Neural cell (in vitro differentiated cells): ENCODE measurements at regions not wholly inside any gene's neighbourhood (a gene's known extent, or its start where the extent isn't known, plus 50 kb on each side); places are given as distances from the start of the nearest gene placed in this dataset.

ENCODE experiments used
- H2AFZ ChIP-seq: fragments of 200-600, 300-800 bp; sonication (generic), shearing (Covaris generic); 2 replicates; pipeline ENCODE4 v1.6.0; 2014; ENCODE audit warnings: low read depth, mild to moderate bottlenecking, antibody characterized with exemption, low read length, moderate library complexity
- H3F3A ChIP-seq: fragments of 200-600 bp; shearing (Covaris generic); 2 replicates; pipeline ENCODE4 v1.6.1; 2016; ENCODE audit warnings: mild to moderate bottlenecking, moderate library complexity, mixed read lengths, antibody characterized with exemption, low read length; ENCODE audit not compliant: insufficient read depth, poor library complexity, severe bottlenecking
- H3K27ac ChIP-seq: fragments of 200-600, 300-800 bp; sonication (generic), shearing (Covaris generic); 2 replicates; pipeline ENCODE4 v1.5.1; 2014; ENCODE audit warnings: mild to moderate bottlenecking, low read length, moderate library complexity
- H3K27me3 ChIP-seq: fragments of 300-800, 200-600 bp; sonication (generic), shearing (Covaris generic); 2 replicates; pipeline ENCODE4 v1.6.0; 2014; ENCODE audit warnings: mild to moderate bottlenecking, low read depth, low read length, moderate library complexity; ENCODE audit not compliant: insufficient read depth
- H3K36me3 ChIP-seq: fragments of 300-800, 200-600 bp; sonication (generic), shearing (Covaris generic); 2 replicates; pipeline ENCODE4 v1.5.1; 2014; ENCODE audit warnings: mild to moderate bottlenecking, antibody characterized with exemption, low read length, moderate library complexity; ENCODE audit not compliant: insufficient read depth
- H3K4me2 ChIP-seq: fragments of 300-800, 200-600 bp; sonication (generic), shearing (Covaris generic); 2 replicates; pipeline ENCODE4 v1.6.0; 2014; ENCODE audit warnings: mild to moderate bottlenecking, low read length
- H3K4me3 ChIP-seq: fragments of 300-800, 200-600 bp; sonication (generic), shearing (Covaris generic); 2 replicates; pipeline ENCODE4 v1.5.1; 2014; ENCODE audit warnings: mild to moderate bottlenecking, low read length, moderate library complexity
- H3K79me2 ChIP-seq: fragments of 200-600 bp; shearing (Covaris generic); replicated peaks from 2 replicates; pipeline ENCODE4 v1.6.0; 2014; ENCODE audit warnings: mild to moderate bottlenecking, low read length, moderate library complexity; ENCODE audit not compliant: insufficient read depth
- H3K9ac ChIP-seq: fragments of 300-800, 200-600 bp; sonication (generic), shearing (Covaris generic); 2 replicates; pipeline ENCODE4 v1.6.1; 2016; ENCODE audit warnings: mild to moderate bottlenecking, low read length, mixed read lengths
- H3K9me2 ChIP-seq: fragments of 200-600 bp; shearing (Covaris generic); 2 replicates; pipeline ENCODE4 v1.6.1; 2016; ENCODE audit warnings: mild to moderate bottlenecking, low read length, mixed read lengths; ENCODE audit not compliant: insufficient read depth
- H3K9me3 ChIP-seq: fragments of 200-600, 300-800 bp; sonication (generic), shearing (Covaris generic); 2 replicates; pipeline ENCODE4 v1.6.1; 2016; ENCODE audit warnings: mild to moderate bottlenecking, mixed run types, low read length, moderate library complexity, mixed read lengths
- H4K20me1 ChIP-seq: fragments of 200-600 bp; shearing (Covaris generic); 2 replicates; pipeline ENCODE4 v1.6.1; 2016; ENCODE audit warnings: mild to moderate bottlenecking, mixed run types; ENCODE audit not compliant: insufficient read depth
- EP300 ChIP-seq: fragments of 450-650 bp; conservative IDR thresholded peaks from 2 replicates; pipeline ENCODE4 v1.6.1; 2014; ENCODE audit warnings: antibody characterized with exemption, mild to moderate bottlenecking, moderate library complexity; ENCODE audit not compliant: poor library complexity, severe bottlenecking
- EZH2 ChIP-seq: fragments of 200-600, 300-800 bp; shearing (Covaris generic), sonication (generic); IDR thresholded peaks from 2 replicates; pipeline ENCODE4 v1.6.1; 2014; ENCODE audit warnings: antibody characterized with exemption, low read length, borderline replicate concordance, mild to moderate bottlenecking; ENCODE audit not compliant: insufficient read depth, poor library complexity, severe bottlenecking
- MXI1 ChIP-seq: fragments of 450-650 bp; conservative IDR thresholded peaks from 2 replicates; pipeline ENCODE4 v1.6.1; 2014; ENCODE audit warnings: antibody characterized with exemption, mild to moderate bottlenecking; ENCODE audit not compliant: poor library complexity, severe bottlenecking
- POLR2AphosphoS5 ChIP-seq: IDR thresholded peaks from 2 replicates; pipeline ENCODE4 v1.6.1; 2012
- RAD21 ChIP-seq: fragments of 450-650 bp; conservative IDR thresholded peaks from 2 replicates; pipeline ENCODE4 v1.6.1; 2014; ENCODE audit warnings: antibody characterized with exemption, mild to moderate bottlenecking, moderate library complexity
- REST ChIP-seq: IDR thresholded peaks from 2 replicates; pipeline ENCODE4 v1.6.1; 2012; ENCODE audit warnings: borderline replicate concordance
- SMC3 ChIP-seq: fragments of 450-650 bp; conservative IDR thresholded peaks from 2 replicates; pipeline ENCODE4 v1.6.1; 2014; ENCODE audit warnings: antibody characterized with exemption, mild to moderate bottlenecking, moderate library complexity; ENCODE audit not compliant: poor library complexity
- TAF1 ChIP-seq: IDR thresholded peaks from 2 replicates; pipeline ENCODE4 v1.6.1; 2012; ENCODE audit warnings: low read depth
- TF ChIP-seq, protein P1 (sequence below): fragments of 450-650 bp; IDR thresholded peaks from 2 replicates; pipeline ENCODE4 v1.5.1; 2014; ENCODE audit warnings: antibody characterized with exemption, mild to moderate bottlenecking, moderate library complexity; ENCODE audit not compliant: poor library complexity, severe bottlenecking

DNA sequence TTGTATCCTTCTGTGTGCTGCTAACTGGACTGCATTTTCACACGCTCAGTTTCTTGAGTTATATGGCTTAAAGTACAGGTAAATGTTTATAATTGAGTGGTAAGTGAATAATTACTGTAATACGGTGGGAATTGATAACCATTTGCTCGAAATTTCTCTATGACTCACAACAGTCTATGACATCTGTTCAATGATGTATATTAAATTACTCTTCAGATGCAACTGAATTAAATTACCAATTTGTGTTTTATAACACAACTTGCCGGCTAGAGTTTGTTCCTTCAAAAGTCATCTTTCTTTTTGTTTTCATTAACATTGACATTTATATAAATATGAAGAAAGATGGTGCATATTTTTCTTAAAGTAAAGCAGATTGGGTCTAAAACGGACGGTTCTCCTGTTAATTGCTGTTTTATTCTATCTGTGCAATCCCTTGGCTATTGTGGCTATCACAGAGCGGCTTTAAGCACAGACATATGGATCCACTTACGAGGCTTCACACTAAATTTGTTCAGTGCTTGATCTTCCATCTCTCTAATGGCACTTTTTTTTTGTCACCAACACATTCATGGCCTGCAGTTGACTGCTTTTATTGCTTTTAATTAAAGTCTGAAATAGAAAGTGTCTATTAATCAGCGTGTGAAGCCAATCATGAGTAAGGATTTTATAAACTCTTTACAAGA is 1291.6 kb upstream of the SLC10A2 start:
- Histone ChIP-seq H3F3A (no peaks in the 10 kb centered on the region), H3K79me2 (no peaks in the 10 kb centered on the region), H3K36me3 (no peaks in the 10 kb centered on the region), H3K9ac (no peak overlapping the region), H4K20me1 (no peaks in the 10 kb centered on the region), H2AFZ (no peak overlapping the region), H3K4me2 (no peak overlapping the region), H3K9me2 (no peaks in the 10 kb centered on the region), H3K27me3 (no peaks in the 10 kb centered on the region), H3K27ac (no peak overlapping the region), H3K9me3 (no peaks in the 10 kb centered on the region), H3K4me3 (no peak overlapping the region)
- TF ChIP-seq RAD21 (no peak), EP300 (no peak), MXI1 (no peak), SMC3 (no peak)
- TF ChIP-seq, protein P1, sequence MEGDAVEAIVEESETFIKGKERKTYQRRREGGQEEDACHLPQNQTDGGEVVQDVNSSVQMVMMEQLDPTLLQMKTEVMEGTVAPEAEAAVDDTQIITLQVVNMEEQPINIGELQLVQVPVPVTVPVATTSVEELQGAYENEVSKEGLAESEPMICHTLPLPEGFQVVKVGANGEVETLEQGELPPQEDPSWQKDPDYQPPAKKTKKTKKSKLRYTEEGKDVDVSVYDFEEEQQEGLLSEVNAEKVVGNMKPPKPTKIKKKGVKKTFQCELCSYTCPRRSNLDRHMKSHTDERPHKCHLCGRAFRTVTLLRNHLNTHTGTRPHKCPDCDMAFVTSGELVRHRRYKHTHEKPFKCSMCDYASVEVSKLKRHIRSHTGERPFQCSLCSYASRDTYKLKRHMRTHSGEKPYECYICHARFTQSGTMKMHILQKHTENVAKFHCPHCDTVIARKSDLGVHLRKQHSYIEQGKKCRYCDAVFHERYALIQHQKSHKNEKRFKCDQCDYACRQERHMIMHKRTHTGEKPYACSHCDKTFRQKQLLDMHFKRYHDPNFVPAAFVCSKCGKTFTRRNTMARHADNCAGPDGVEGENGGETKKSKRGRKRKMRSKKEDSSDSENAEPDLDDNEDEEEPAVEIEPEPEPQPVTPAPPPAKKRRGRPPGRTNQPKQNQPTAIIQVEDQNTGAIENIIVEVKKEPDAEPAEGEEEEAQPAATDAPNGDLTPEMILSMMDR, result no peak

DNA sequence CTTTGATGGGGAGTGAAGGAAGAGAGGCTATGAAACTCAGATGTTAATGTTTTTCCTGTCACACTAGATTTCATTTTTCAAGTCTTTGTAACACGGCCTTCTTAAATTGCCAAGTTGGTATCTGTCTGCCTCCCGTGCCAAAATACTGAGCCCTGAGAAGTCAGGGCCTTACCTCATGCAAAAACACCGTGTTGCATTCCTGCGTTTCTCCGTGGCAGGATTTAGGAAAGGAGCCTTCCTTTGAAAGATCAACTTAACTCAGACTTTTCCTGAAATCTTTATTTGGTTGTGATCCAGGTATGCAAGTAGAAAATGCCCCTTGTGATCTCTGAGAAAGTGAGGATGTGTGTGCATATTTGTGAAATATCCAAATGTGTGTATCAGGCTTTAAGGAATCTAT is 1291.0 kb upstream of the SLC10A2 start:
- no peak overlapping the region for H3K27ac ChIP-seq
- H3K36me3 ChIP-seq, result no peaks in the 10 kb centered on the region
- H3K79me2 ChIP-seq, result no peaks in the 10 kb centered on the region
- no peaks in the 10 kb centered on the region for H3F3A ChIP-seq
- H3K9me2 ChIP-seq, result no peaks in the 10 kb centered on the region
- H3K4me3 ChIP-seq, result no peak overlapping the region
- TF ChIP-seq EZH2, result no peak
- TF ChIP-seq TAF1, result no peak
- TF ChIP-seq REST, result no peak
- no peak for TF ChIP-seq MXI1
- no peak for TF ChIP-seq POLR2AphosphoS5
- TF ChIP-seq RAD21, result no peak
- no peak for TF ChIP-seq EP300
- TF ChIP-seq, protein P1, result no peak
- TF ChIP-seq SMC3, result no peak
- H3K4me2 ChIP-seq, result no peak overlapping the region
- no peak overlapping the region for H2AFZ ChIP-seq
- no peaks in the 10 kb centered on the region for H4K20me1 ChIP-seq
- H3K9me3 ChIP-seq, result no peaks in the 10 kb centered on the region
- no peak overlapping the region for H3K9ac ChIP-seq
- H3K27me3 ChIP-seq, result no peaks in the 10 kb centered on the region
